HEK293 (cell line): ENCODE measurements at regions not wholly inside any gene's neighbourhood (a gene's known extent, or its start where the extent isn't known, plus 50 kb on each side); places are given as distances from the start of the nearest gene placed in this dataset.

ENCODE experiments used
- CTCF ChIA-PET: fragments of 350-600 bp; formaldehyde crosslinking; extraction: SDS; loops from one replicate; lab custom pipeline; 2021; ENCODE audit warnings: antibody characterized with exemption; lab: Yijun Ruan, JAX
- POLR2A ChIA-PET: fragments of 300-600 bp; formaldehyde crosslinking; extraction: SDS; loops from one replicate; lab custom pipeline; 2020; ENCODE audit warnings: antibody characterized with exemption, inconsistent platforms; lab: Yijun Ruan, JAX
- H3K27ac ChIP-seq: fragments of 200-500 bp; sonication (Bioruptor generic); 2 replicates; pipeline ENCODE4 v1.5.1; 2014; ENCODE audit warnings: low read depth, low read length, control low read depth, inconsistent platforms; ENCODE audit errors: extremely low read depth
- H3K36me3 ChIP-seq, 2 experiments: fragments of 200-500 bp in 1 of 2; sonication (Bioruptor generic) in 1 of 2; 1 replicate in 1 of 2; 2 replicates in 1 of 2; pipeline ENCODE4 v1.5.1; 2014 to 2017; ENCODE audit warnings: inconsistent platforms in 2 of 2, low read length in 2 of 2; ENCODE audit not compliant: control insufficient read depth in 2 of 2, insufficient read depth in 1 of 2
- H3K4me1 ChIP-seq: fragments of 200-500 bp; sonication (Bioruptor generic); 2 replicates; pipeline ENCODE4 v1.5.1; 2014; ENCODE audit warnings: mild to moderate bottlenecking, low read length, inconsistent platforms; ENCODE audit not compliant: control insufficient read depth, insufficient read depth
- H3K4me3 ChIP-seq: 2 replicates; pipeline ENCODE4 v1.5.1; 2011; ENCODE audit warnings: low read depth, mild to moderate bottlenecking, control low read depth, low read length, moderate library complexity
- H3K9me3 ChIP-seq: fragments of 200-500 bp; sonication (Bioruptor generic); 2 replicates; pipeline ENCODE4 v1.5.1; 2014; ENCODE audit warnings: low read depth, low read length, inconsistent platforms; ENCODE audit not compliant: control insufficient read depth, insufficient read depth
- EGR2 ChIP-seq: fragments of 450-650 bp; formaldehyde crosslinking; IDR thresholded peaks from 2 replicates; pipeline ENCODE4 v1.5.1; 2016; ENCODE audit warnings: low read depth, missing biosample characterization, missing genetic modification characterization
- GLI4 ChIP-seq: fragments of 450-650 bp; formaldehyde crosslinking; IDR thresholded peaks from 2 replicates; pipeline ENCODE4 v1.5.1; 2016; ENCODE audit warnings: missing biosample characterization, missing genetic modification characterization
- MEIS1 ChIP-seq: sonication (generic); formaldehyde crosslinking; IDR thresholded peaks from 2 replicates; pipeline ENCODE4 v1.8.1; 2022; ENCODE audit warnings: missing genetic modification reagents, mild to moderate bottlenecking, borderline replicate concordance
- SP2 ChIP-seq: fragments of 450-650 bp; formaldehyde crosslinking; IDR thresholded peaks from 2 replicates; pipeline ENCODE4 v1.5.1; 2016; ENCODE audit warnings: missing biosample characterization, missing genetic modification characterization
- SP3 ChIP-seq: fragments of 450-650 bp; formaldehyde crosslinking; IDR thresholded peaks from 2 replicates; pipeline ENCODE4 v1.5.1; 2016; ENCODE audit warnings: missing biosample characterization, missing genetic modification characterization
- WT1 ChIP-seq: fragments of 450-650 bp; formaldehyde crosslinking; IDR thresholded peaks from 2 replicates; pipeline ENCODE4 v1.5.1; 2016; ENCODE audit warnings: missing biosample characterization, missing genetic modification characterization
- ZBTB1 ChIP-seq: fragments of 450-650 bp; formaldehyde crosslinking; IDR thresholded peaks from 2 replicates; pipeline ENCODE4 v1.5.1; 2016; ENCODE audit warnings: missing biosample characterization, missing genetic modification characterization
- ZBTB21 ChIP-seq: fragments of 450-650 bp; formaldehyde crosslinking; IDR thresholded peaks from 2 replicates; pipeline ENCODE4 v1.5.1; 2017; ENCODE audit warnings: missing biosample characterization, missing genetic modification characterization
- ZNF133 ChIP-seq: fragments of 450-650 bp; formaldehyde crosslinking; IDR thresholded peaks from 2 replicates; pipeline ENCODE4 v1.5.1; 2016; ENCODE audit warnings: missing biosample characterization, missing genetic modification characterization
- ZNF157 ChIP-seq: fragments of 450-650 bp; formaldehyde crosslinking; IDR thresholded peaks from 2 replicates; pipeline ENCODE4 v1.5.1; 2016; ENCODE audit warnings: missing biosample characterization, missing genetic modification characterization
- ZNF239 ChIP-seq: fragments of 450-650 bp; formaldehyde crosslinking; IDR thresholded peaks from 2 replicates; pipeline ENCODE4 v1.5.1; 2016; ENCODE audit warnings: missing biosample characterization, missing genetic modification characterization
- ZNF423 ChIP-seq: fragments of 450-650 bp; formaldehyde crosslinking; IDR thresholded peaks from 2 replicates; pipeline ENCODE4 v1.5.1; 2016; ENCODE audit warnings: missing biosample characterization, missing genetic modification characterization
- ZNF510 ChIP-seq: fragments of 450-650 bp; formaldehyde crosslinking; IDR thresholded peaks from 2 replicates; pipeline ENCODE4 v1.5.1; 2018; ENCODE audit warnings: mild to moderate bottlenecking, missing genetic modification characterization, missing biosample characterization; ENCODE audit not compliant: insufficient replicate concordance
- ZNF521 ChIP-seq: fragments of 450-650 bp; formaldehyde crosslinking; IDR thresholded peaks from 2 replicates; pipeline ENCODE4 v1.5.1; 2017; ENCODE audit warnings: missing biosample characterization, mild to moderate bottlenecking, missing genetic modification characterization
- ZNF548 ChIP-seq: fragments of 450-650 bp; formaldehyde crosslinking; IDR thresholded peaks from 2 replicates; pipeline ENCODE4 v1.5.1; 2016; ENCODE audit warnings: missing biosample characterization, missing genetic modification characterization
- ZNF558 ChIP-seq: fragments of 450-650 bp; formaldehyde crosslinking; IDR thresholded peaks from 2 replicates; pipeline ENCODE4 v1.5.1; 2016; ENCODE audit warnings: missing biosample characterization, missing genetic modification characterization
- ZNF677 ChIP-seq: fragments of 450-650 bp; IDR thresholded peaks from 2 replicates; pipeline ENCODE4 v1.5.0; 2018; ENCODE audit warnings: missing biosample characterization, mild to moderate bottlenecking, missing genetic modification characterization, moderate library complexity
- ZSCAN16 ChIP-seq: fragments of 450-650 bp; formaldehyde crosslinking; IDR thresholded peaks from 2 replicates; pipeline ENCODE4 v1.5.1; 2016; ENCODE audit warnings: missing biosample characterization, missing genetic modification characterization
- TF ChIP-seq, protein P1 (sequence below): fragments of 450-650 bp; formaldehyde crosslinking; IDR thresholded peaks from 2 replicates; pipeline ENCODE4 v1.5.1; 2016; ENCODE audit warnings: missing biosample characterization, missing genetic modification characterization, borderline replicate concordance
- TF ChIP-seq, protein P2 (sequence below): fragments of 450-650 bp; formaldehyde crosslinking; IDR thresholded peaks from 2 replicates; pipeline ENCODE4 v1.5.1; 2016; ENCODE audit warnings: missing biosample characterization, missing genetic modification characterization
- TF ChIP-seq, protein P3 (sequence below): fragments of 450-650 bp; formaldehyde crosslinking; IDR thresholded peaks from 2 replicates; pipeline ENCODE4 v1.5.1; 2016; ENCODE audit warnings: missing biosample characterization, missing genetic modification characterization
- TF ChIP-seq, protein P4 (sequence below): fragments of 450-650 bp; formaldehyde crosslinking; IDR thresholded peaks from 2 replicates; pipeline ENCODE4 v1.5.1; 2016; ENCODE audit warnings: missing biosample characterization, missing genetic modification characterization, borderline replicate concordance
- TF ChIP-seq, protein P5 (sequence below): fragments of 450-650 bp; formaldehyde crosslinking; IDR thresholded peaks from 2 replicates; pipeline ENCODE4 v1.5.1; 2016; ENCODE audit warnings: missing biosample characterization, missing genetic modification characterization, low read depth

DNA sequence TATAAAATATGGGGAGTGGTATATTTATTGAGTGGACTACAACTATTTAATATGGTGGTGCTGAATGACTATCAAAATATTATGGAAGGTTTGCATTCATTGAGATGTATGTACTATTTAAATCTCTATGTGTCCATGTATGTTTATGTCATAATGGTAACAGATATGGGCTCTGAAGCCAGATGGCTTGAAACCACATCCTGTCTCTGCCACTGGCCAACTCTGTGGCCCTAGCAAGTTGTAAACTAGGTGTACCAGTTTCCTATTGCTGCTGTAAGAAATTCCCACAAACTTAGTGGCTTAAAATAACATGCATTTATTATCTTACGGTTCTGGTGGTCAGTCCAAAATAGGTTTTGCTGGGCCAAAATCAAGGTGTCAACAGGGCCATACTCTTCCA is 198.1 kb upstream of the NFE2L3 start:
- Histone ChIP-seq H3K4me3 (no peak overlapping the region), H3K9me3 (no peaks in the 10 kb centered on the region), H3K4me1 (peaks cover 16% of the 10 kb centered on the region; the same call in 1 of the 2 replicates), H3K36me3 (no peaks in the 10 kb centered on the region), H3K27ac (no peak overlapping the region)
- ChIA-PET POLR2A (interaction anchor here (0.5 kb wide), 1 partner anchor 13 kb away, joined by 4 read pairs; no protein-coding TSS in a partner anchor), CTCF (no interaction called here)
- TF ChIP-seq, protein P1, sequence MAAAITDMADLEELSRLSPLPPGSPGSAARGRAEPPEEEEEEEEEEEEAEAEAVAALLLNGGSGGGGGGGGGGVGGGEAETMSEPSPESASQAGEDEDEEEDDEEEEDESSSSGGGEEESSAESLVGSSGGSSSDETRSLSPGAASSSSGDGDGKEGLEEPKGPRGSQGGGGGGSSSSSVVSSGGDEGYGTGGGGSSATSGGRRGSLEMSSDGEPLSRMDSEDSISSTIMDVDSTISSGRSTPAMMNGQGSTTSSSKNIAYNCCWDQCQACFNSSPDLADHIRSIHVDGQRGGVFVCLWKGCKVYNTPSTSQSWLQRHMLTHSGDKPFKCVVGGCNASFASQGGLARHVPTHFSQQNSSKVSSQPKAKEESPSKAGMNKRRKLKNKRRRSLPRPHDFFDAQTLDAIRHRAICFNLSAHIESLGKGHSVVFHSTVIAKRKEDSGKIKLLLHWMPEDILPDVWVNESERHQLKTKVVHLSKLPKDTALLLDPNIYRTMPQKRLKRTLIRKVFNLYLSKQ (tag by site-specific recombination): no peak
- TF ChIP-seq, protein P2, sequence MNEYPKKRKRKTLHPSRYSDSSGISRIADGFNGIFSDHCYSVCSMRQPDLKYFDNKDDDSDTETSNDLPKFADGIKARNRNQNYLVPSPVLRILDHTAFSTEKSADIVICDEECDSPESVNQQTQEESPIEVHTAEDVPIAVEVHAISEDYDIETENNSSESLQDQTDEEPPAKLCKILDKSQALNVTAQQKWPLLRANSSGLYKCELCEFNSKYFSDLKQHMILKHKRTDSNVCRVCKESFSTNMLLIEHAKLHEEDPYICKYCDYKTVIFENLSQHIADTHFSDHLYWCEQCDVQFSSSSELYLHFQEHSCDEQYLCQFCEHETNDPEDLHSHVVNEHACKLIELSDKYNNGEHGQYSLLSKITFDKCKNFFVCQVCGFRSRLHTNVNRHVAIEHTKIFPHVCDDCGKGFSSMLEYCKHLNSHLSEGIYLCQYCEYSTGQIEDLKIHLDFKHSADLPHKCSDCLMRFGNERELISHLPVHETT (tag by site-specific recombination): no peak
- TF ChIP-seq ZNF558: no peak
- TF ChIP-seq GLI4 (tag by site-specific recombination): no peak
- no peak for TF ChIP-seq SP2
- no peak for TF ChIP-seq ZNF510 (tag by site-specific recombination)
- TF ChIP-seq, protein P3, sequence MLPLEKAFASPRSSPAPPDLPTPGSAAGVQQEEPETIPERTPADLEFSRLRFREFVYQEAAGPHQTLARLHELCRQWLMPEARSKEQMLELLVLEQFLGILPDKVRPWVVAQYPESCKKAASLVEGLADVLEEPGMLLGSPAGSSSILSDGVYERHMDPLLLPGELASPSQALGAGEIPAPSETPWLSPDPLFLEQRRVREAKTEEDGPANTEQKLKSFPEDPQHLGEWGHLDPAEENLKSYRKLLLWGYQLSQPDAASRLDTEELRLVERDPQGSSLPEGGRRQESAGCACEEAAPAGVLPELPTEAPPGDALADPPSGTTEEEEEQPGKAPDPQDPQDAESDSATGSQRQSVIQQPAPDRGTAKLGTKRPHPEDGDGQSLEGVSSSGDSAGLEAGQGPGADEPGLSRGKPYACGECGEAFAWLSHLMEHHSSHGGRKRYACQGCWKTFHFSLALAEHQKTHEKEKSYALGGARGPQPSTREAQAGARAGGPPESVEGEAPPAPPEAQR (tag by site-specific recombination): no peak
- no peak for TF ChIP-seq ZNF133
- TF ChIP-seq ZSCAN16: no peak
- no peak for TF ChIP-seq ZNF521 (tag by site-specific recombination)
- no peak for TF ChIP-seq WT1 (tag by site-specific recombination)
- TF ChIP-seq ZNF157 (tag by site-specific recombination): no peak
- TF ChIP-seq ZBTB1 (tag by site-specific recombination): no peak
- no peak for TF ChIP-seq EGR2 (tag by site-specific recombination)

DNA sequence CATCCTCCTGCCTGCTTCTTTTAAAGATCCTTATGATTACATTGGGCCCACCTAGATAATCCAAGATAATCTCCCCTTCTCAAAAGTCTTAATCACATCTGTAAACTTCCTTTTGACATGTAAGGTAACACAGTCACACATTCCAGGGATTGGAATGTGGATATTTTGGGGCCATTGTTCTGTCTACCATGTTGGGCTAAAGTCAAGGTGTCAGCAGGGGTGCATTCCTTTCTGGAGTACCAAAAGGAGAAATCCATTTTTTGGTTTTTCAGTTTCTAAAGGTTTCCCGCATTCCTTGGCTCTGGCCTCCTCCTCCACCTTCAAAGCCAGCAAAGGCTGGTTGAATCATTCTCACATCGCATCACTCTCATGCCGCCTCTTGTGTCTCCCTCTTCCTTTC is 197.6 kb upstream of the NFE2L3 start:
- ChIA-PET POLR2A (no interaction called here), CTCF (no interaction called here)
- no peak overlapping the region for H3K4me3 ChIP-seq
- no peaks in the 10 kb centered on the region for H3K9me3 ChIP-seq
- H3K36me3 ChIP-seq: no peaks in the 10 kb centered on the region
- H3K4me1 ChIP-seq: peaks cover 16% of the 10 kb centered on the region; the same call in 1 of the 2 replicates
- H3K27ac ChIP-seq: no peak overlapping the region
- TF ChIP-seq SP3 (no peak), MEIS1 (CRISPR knock-in tag) (no peak), ZNF423 (no peak), ZNF548 (tag by site-specific recombination) (no peak), ZNF677 (tag by site-specific recombination) (no peak), ZBTB21 (tag by site-specific recombination) (no peak), ZNF239 (no peak)
- TF ChIP-seq, protein P4, sequence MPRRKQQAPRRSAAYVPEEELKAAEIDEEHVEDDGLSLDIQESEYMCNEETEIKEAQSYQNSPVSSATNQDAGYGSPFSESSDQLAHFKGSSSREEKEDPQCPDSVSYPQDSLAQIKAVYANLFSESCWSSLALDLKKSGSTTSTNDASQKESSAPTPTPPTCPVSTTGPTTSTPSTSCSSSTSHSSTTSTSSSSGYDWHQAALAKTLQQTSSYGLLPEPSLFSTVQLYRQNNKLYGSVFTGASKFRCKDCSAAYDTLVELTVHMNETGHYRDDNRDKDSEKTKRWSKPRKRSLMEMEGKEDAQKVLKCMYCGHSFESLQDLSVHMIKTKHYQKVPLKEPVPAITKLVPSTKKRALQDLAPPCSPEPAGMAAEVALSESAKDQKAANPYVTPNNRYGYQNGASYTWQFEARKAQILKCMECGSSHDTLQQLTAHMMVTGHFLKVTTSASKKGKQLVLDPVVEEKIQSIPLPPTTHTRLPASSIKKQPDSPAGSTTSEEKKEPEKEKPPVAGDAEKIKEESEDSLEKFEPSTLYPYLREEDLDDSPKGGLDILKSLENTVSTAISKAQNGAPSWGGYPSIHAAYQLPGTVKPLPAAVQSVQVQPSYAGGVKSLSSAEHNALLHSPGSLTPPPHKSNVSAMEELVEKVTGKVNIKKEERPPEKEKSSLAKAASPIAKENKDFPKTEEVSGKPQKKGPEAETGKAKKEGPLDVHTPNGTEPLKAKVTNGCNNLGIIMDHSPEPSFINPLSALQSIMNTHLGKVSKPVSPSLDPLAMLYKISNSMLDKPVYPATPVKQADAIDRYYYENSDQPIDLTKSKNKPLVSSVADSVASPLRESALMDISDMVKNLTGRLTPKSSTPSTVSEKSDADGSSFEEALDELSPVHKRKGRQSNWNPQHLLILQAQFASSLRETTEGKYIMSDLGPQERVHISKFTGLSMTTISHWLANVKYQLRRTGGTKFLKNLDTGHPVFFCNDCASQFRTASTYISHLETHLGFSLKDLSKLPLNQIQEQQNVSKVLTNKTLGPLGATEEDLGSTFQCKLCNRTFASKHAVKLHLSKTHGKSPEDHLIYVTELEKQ: no peak
- TF ChIP-seq, protein P5, sequence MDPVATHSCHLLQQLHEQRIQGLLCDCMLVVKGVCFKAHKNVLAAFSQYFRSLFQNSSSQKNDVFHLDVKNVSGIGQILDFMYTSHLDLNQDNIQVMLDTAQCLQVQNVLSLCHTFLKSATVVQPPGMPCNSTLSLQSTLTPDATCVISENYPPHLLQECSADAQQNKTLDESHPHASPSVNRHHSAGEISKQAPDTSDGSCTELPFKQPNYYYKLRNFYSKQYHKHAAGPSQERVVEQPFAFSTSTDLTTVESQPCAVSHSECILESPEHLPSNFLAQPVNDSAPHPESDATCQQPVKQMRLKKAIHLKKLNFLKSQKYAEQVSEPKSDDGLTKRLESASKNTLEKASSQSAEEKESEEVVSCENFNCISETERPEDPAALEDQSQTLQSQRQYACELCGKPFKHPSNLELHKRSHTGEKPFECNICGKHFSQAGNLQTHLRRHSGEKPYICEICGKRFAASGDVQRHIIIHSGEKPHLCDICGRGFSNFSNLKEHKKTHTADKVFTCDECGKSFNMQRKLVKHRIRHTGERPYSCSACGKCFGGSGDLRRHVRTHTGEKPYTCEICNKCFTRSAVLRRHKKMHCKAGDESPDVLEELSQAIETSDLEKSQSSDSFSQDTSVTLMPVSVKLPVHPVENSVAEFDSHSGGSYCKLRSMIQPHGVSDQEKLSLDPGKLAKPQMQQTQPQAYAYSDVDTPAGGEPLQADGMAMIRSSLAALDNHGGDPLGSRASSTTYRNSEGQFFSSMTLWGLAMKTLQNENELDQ: no peak
- TF ChIP-seq, protein P3 (tag by site-specific recombination): no peak
